ENCODE measurements at regions not wholly inside any gene's neighbourhood (a gene's known extent, or its start where the extent isn't known, plus 50 kb on each side); places are given as distances from the start of the nearest gene placed in this dataset.

- Mint-ChIP-seq H3K36me3 (no peaks in the 10 kb centered on the region), H3K27ac (no peak overlapping the region), H3K4me3 (no peak overlapping the region), H3K9me3 (no peaks in the 10 kb centered on the region), H3K4me1 (no peaks in the 10 kb centered on the region), H3K27me3 (peaks cover 2% of the 10 kb centered on the region)
- DNase-seq, result no peak
- no peak for ATAC-seq (ENCODE audit: low read depth)
- POLR2A ChIA-PET, result no interaction called here
Measured at GRCh38 chrX:137352101-137352660, 213.7 kb upstream of the ZIC3 start.

- ATAC-seq (ENCODE audit: low read depth), result no peak
- Mint-ChIP-seq H3K36me3 (no peaks in the 10 kb centered on the region), H3K9me3 (no peaks in the 10 kb centered on the region), H3K27me3 (peaks cover 1% of the 10 kb centered on the region), H3K27ac (no peak overlapping the region), H3K4me1 (no peaks in the 10 kb centered on the region), H3K4me3 (no peak overlapping the region)
- DNase-seq, result no peak
- POLR2A ChIA-PET, result no interaction called here
Measured at GRCh38 chrX:137342969-137343368, 223.0 kb upstream of the ZIC3 start.

DNA sequence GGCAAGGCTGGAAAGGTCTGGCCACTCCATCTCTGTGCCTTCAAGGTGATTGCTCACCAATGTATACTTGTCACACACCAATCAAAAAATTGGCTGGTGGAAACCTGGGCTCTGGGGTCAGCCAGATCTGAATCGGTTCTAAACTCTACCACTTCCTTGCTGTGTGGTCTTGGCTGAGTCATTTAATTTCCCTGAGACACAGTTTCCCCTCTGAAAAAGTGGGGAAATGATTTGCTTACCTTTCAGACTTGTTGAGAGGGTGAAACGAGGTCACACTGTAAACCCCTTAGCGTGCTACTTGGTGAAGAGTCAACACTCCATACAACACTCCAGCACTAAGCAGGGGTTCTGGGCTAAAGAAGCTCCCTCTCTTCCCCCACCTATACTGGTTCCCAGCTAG, 252.3 kb upstream of the ZIC3 start:
- Mint-ChIP-seq H3K27ac (no peak overlapping the region), H3K27me3 (no peaks in the 10 kb centered on the region), H3K36me3 (no peaks in the 10 kb centered on the region), H3K4me3 (no peak overlapping the region), H3K4me1 (peaks cover 1% of the 10 kb centered on the region), H3K9me3 (peaks cover 1% of the 10 kb centered on the region)
- ATAC-seq (ENCODE audit: low read depth) (peak; percentile 65), DNase-seq (no peak)
- POLR2A ChIA-PET, result no interaction called here

- Mint-ChIP-seq H3K36me3 (no peaks in the 10 kb centered on the region), H3K4me3 (no peak overlapping the region), H3K27me3 (no peaks in the 10 kb centered on the region), H3K9me3 (no peaks in the 10 kb centered on the region), H3K4me1 (no peaks in the 10 kb centered on the region), H3K27ac (no peak overlapping the region)
- POLR2A ChIA-PET, result no interaction called here
- ATAC-seq (ENCODE audit: low read depth) (no peak), DNase-seq (no peak)
Measured at GRCh38 chrX:137305404-137305803, 260.5 kb upstream of the ZIC3 start.

- Mint-ChIP-seq H3K4me1 (no peaks in the 10 kb centered on the region), H3K9me3 (no peaks in the 10 kb centered on the region), H3K4me3 (no peak overlapping the region), H3K27ac (no peak overlapping the region), H3K36me3 (no peaks in the 10 kb centered on the region), H3K27me3 (no peaks in the 10 kb centered on the region)
- POLR2A ChIA-PET, result no interaction called here
- DNase-seq, result no peak
- no peak for ATAC-seq (ENCODE audit: low read depth)
Measured at GRCh38 chrX:137297167-137297566, 263.4 kb upstream of the GPR101 start.

DNA sequence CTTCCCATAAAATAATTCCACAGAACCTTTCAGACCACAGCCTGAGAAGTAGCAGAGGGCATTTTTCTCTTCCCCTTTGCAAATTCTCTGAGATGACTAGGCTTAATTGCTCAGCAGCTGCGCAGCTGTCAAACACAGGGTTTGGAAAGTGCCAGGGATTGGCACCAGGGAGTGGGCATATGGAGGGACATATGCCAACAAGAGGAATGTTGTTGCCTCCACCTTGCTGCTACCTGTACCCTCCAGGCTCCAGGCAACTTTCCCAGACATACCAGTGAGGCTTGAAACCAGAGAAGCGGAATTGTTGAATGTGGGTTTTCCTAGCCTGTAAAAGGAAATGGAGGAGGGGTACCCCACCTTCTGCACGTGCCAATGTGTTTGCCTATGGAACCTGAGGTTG, 256.2 kb upstream of the GPR101 start:
- DNase-seq (no peak), ATAC-seq (ENCODE audit: low read depth) (no peak)
- no peak overlapping the region for H3K27ac Mint-ChIP-seq
- H3K36me3 Mint-ChIP-seq, result no peaks in the 10 kb centered on the region
- no peaks in the 10 kb centered on the region for H3K4me1 Mint-ChIP-seq
- peaks cover 2% of the 10 kb centered on the region for H3K9me3 Mint-ChIP-seq
- peaks cover 4% of the 10 kb centered on the region for H3K27me3 Mint-ChIP-seq
- H3K4me3 Mint-ChIP-seq, result no peak overlapping the region
- POLR2A ChIA-PET, result no interaction called here

DNA sequence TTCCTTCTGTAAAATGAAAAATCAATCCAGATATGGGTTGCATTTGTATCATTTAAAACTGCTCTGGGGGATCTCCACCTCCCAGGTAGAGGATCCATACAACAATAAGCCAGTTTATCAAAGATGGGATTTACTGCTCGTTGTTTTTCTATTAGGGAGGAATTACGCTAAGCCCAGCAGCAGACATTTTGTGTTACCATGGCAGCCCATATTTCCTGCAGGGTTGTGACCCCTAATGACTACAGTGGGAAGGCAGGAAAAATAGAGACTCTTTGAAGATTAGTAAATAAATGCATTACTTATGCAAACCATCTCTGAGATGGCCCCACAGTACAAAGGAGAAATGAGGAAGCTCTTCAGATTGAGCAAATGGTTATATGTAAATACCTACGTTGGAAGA, 253.4 kb upstream of the GPR101 start:
- Mint-ChIP-seq H3K27ac (no peak overlapping the region), H3K27me3 (peaks cover 4% of the 10 kb centered on the region), H3K4me1 (no peaks in the 10 kb centered on the region), H3K4me3 (no peak overlapping the region), H3K9me3 (peaks cover 2% of the 10 kb centered on the region), H3K36me3 (no peaks in the 10 kb centered on the region)
- DNase-seq, result no peak
- POLR2A ChIA-PET, result no interaction called here
- no peak for ATAC-seq (ENCODE audit: low read depth)

GRCh38 chrX:137286423-137286822, 252.6 kb upstream of the GPR101 start:
- Mint-ChIP-seq H3K27ac (no peak overlapping the region), H3K27me3 (peaks cover 4% of the 10 kb centered on the region), H3K4me3 (no peak overlapping the region), H3K9me3 (peaks cover 2% of the 10 kb centered on the region), H3K4me1 (no peaks in the 10 kb centered on the region), H3K36me3 (no peaks in the 10 kb centered on the region)
- POLR2A ChIA-PET, result no interaction called here
- no peak for DNase-seq
- ATAC-seq (ENCODE audit: low read depth), result no peak

GRCh38 chrX:137278825-137279224, 245.0 kb upstream of the GPR101 start:
- no peak overlapping the region for H3K4me3 Mint-ChIP-seq
- H3K4me1 Mint-ChIP-seq, result no peaks in the 10 kb centered on the region
- POLR2A ChIA-PET, result no interaction called here
- no peak for ATAC-seq (ENCODE audit: low read depth)
- H3K36me3 Mint-ChIP-seq, result no peaks in the 10 kb centered on the region
- DNase-seq, result no peak
- no peaks in the 10 kb centered on the region for H3K9me3 Mint-ChIP-seq
- H3K27ac Mint-ChIP-seq, result no peak overlapping the region
- H3K27me3 Mint-ChIP-seq, result no peaks in the 10 kb centered on the region

GRCh38 chrX:137263374-137263773, 229.6 kb upstream of the GPR101 start:
- Mint-ChIP-seq H3K36me3 (no peaks in the 10 kb centered on the region), H3K4me1 (no peaks in the 10 kb centered on the region), H3K9me3 (no peaks in the 10 kb centered on the region), H3K27me3 (no peaks in the 10 kb centered on the region), H3K4me3 (no peak overlapping the region), H3K27ac (no peak overlapping the region)
- ATAC-seq (ENCODE audit: low read depth) (no peak), DNase-seq (no peak)
- POLR2A ChIA-PET, result no interaction called here

DNA sequence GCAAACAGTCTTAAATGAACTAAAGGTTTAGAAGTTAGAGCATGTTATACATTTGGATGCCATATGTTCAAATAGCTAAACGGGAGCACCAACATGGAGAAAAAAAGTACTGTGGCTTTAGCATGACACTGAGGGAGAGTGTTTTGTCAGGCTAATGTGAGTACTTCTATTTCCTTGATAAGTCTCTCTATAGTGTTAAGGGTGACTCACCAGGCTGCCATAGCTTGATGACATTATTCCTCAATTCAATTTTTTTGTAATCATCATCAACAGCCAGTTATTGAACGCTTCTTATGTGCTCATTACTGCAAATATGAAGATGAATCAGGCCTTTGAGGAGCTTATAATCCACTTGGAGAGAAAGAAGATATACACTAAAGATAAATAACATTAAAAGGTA, 211.4 kb upstream of the GPR101 start:
- H3K27ac Mint-ChIP-seq, result no peak overlapping the region
- POLR2A ChIA-PET, result no interaction called here
- H3K27me3 Mint-ChIP-seq, result no peaks in the 10 kb centered on the region
- no peak overlapping the region for H3K4me3 Mint-ChIP-seq
- no peaks in the 10 kb centered on the region for H3K36me3 Mint-ChIP-seq
- DNase-seq (no peak), ATAC-seq (ENCODE audit: low read depth) (no peak)
- H3K9me3 Mint-ChIP-seq, result no peaks in the 10 kb centered on the region
- no peaks in the 10 kb centered on the region for H3K4me1 Mint-ChIP-seq

DNA sequence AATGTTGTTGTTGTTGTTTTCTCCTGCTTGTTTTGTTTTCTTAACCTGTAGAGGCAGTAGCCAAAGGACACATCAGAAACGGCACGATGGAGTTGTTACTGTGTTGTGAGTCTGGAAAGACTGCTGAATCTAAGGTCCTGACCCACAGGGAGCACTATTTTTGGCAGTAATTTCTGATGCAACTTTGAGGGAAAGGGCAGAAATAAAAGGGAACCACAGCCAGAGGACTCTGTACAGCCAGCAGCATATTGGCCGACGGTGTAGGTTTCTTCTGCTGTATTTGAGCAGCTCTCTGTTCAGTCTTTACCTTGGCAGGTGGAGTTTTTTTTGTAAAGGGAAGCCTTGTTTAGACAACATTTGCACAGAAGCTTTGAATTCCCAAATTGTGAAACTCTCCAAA, 203.0 kb upstream of the GPR101 start:
- H3K9me3 Mint-ChIP-seq, result no peaks in the 10 kb centered on the region
- H3K27ac Mint-ChIP-seq, result no peak overlapping the region
- DNase-seq (no peak), ATAC-seq (ENCODE audit: low read depth) (no peak)
- H3K4me1 Mint-ChIP-seq, result peaks cover 8% of the 10 kb centered on the region
- no peaks in the 10 kb centered on the region for H3K36me3 Mint-ChIP-seq
- no peaks in the 10 kb centered on the region for H3K27me3 Mint-ChIP-seq
- no peak overlapping the region for H3K4me3 Mint-ChIP-seq
- POLR2A ChIA-PET, result no interaction called here

DNA sequence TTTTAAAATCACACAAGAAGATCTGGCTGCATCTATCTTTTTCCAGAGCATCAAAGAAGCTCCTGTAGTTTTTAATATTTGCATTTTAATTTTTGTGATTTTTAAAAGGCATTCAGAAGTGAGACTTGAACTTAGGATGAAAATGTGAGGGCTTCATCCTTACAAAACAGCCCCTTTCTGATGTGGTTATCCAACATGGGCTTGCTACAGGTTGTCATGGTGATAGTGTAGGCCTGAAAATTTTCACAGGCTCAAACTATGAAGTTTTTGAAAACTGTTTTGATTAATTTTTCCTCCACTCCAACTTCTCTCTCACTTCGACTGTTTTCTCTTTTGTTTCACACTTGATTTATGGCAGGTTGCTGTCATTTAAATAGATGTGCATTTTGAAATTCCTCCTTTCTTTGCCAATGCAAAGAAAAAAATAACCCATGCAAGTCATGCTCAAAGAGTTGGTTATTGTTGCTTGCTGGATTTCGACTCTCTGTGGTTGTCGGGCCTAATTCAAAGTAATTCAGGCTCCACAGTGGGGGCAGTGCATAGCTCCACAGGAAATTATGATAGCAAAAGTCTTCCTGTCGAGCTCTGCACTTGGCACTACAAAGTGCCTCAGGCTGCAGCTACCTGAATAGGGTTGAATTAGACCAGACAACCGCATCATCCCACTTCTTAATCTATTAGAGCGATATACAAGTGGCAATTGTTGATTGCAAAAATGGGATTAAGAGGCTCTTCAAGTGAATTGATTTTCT, 201.0 kb upstream of the GPR101 start:
- ATAC-seq (ENCODE audit: low read depth), result peak; percentile 91
- POLR2A ChIA-PET, result no interaction called here
- peak overlapping the region; percentile 69 for H3K4me3 Mint-ChIP-seq
- H3K9me3 Mint-ChIP-seq, result no peaks in the 10 kb centered on the region
- H3K36me3 Mint-ChIP-seq, result no peaks in the 10 kb centered on the region
- no peak for DNase-seq
- H3K27me3 Mint-ChIP-seq, result no peaks in the 10 kb centered on the region
- H3K27ac Mint-ChIP-seq, result peak overlapping the region; percentile 82
- peaks cover 8% of the 10 kb centered on the region for H3K4me1 Mint-ChIP-seq

GRCh38 chrX:137233478-137233877, 199.7 kb upstream of the GPR101 start:
- ATAC-seq (ENCODE audit: low read depth), result no peak
- POLR2A ChIA-PET, result no interaction called here

More at GRCh38 chrX:137233478-137233877, 199.7 kb upstream of the GPR101 start:
- Mint-ChIP-seq H3K4me1 (peaks cover 8% of the 10 kb centered on the region), H3K27ac (no peak overlapping the region), H3K4me3 (no peak overlapping the region), H3K27me3 (no peaks in the 10 kb centered on the region), H3K36me3 (no peaks in the 10 kb centered on the region), H3K9me3 (no peaks in the 10 kb centered on the region)
- DNase-seq, result no peak
